ENCODE measurements at regions not wholly inside any gene's neighbourhood (a gene's known extent, or its start where the extent isn't known, plus 50 kb on each side); places are given as distances from the start of the nearest gene placed in this dataset.

- Mint-ChIP-seq H3K9me3 (no peaks in the 10 kb centered on the region), H3K4me3 (no peak overlapping the region), H3K27ac (no peak overlapping the region), H3K36me3 (ENCODE audit: low read depth) (no peaks in the 10 kb centered on the region), H3K27me3 (ENCODE audit: low read depth, poor library complexity) (peaks cover 8% of the 10 kb centered on the region), H3K4me1 (peaks cover 7% of the 10 kb centered on the region)
- TF ChIP-seq, protein P1, sequence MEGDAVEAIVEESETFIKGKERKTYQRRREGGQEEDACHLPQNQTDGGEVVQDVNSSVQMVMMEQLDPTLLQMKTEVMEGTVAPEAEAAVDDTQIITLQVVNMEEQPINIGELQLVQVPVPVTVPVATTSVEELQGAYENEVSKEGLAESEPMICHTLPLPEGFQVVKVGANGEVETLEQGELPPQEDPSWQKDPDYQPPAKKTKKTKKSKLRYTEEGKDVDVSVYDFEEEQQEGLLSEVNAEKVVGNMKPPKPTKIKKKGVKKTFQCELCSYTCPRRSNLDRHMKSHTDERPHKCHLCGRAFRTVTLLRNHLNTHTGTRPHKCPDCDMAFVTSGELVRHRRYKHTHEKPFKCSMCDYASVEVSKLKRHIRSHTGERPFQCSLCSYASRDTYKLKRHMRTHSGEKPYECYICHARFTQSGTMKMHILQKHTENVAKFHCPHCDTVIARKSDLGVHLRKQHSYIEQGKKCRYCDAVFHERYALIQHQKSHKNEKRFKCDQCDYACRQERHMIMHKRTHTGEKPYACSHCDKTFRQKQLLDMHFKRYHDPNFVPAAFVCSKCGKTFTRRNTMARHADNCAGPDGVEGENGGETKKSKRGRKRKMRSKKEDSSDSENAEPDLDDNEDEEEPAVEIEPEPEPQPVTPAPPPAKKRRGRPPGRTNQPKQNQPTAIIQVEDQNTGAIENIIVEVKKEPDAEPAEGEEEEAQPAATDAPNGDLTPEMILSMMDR (IDR thresholded peaks at IDR 0.05): no peak
- no peak for DNase-seq
Observed at GRCh38 chr20:60535211-60535610, 577.0 kb downstream of the CDH26 start.

GRCh38 chr20:60540591-60540990, 582.4 kb downstream of the CDH26 start:
- TF ChIP-seq, protein P1 (IDR thresholded peaks at IDR 0.05): no peak
- H3K36me3 Mint-ChIP-seq (ENCODE audit: low read depth): no peaks in the 10 kb centered on the region
- no peak overlapping the region for H3K27ac Mint-ChIP-seq
- H3K27me3 Mint-ChIP-seq (ENCODE audit: low read depth, poor library complexity): peaks cover 11% of the 10 kb centered on the region
- no peak overlapping the region for H3K4me3 Mint-ChIP-seq
- peaks cover 12% of the 10 kb centered on the region for H3K9me3 Mint-ChIP-seq
- no peaks in the 10 kb centered on the region for H3K4me1 Mint-ChIP-seq
- DNase-seq: no peak

DNA sequence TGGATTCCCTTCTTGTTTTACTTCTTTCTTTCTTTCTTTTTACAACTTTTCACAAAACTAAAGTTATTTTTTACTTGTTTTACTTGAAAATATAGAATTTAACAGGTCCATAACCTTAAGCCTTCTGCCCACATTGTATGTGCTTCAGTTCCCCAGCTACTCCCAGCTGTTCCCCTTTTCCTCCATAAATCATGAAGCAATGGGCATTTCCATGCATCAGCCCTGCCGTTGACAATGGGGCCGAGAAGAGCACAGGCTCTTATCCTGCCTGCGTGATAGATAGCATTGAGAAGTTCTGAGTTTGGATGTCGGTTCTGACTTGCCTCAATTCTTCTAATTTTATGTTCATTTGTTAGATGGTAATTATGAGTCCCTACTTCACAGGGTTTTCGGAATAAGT, 583.8 kb downstream of the CDH26 start:
- Mint-ChIP-seq H3K9me3 (peaks cover 23% of the 10 kb centered on the region), H3K4me3 (no peak overlapping the region), H3K27me3 (ENCODE audit: low read depth, poor library complexity) (peaks cover 11% of the 10 kb centered on the region), H3K4me1 (no peaks in the 10 kb centered on the region), H3K27ac (no peak overlapping the region), H3K36me3 (ENCODE audit: low read depth) (no peaks in the 10 kb centered on the region)
- TF ChIP-seq, protein P1 (IDR thresholded peaks at IDR 0.05): no peak
- DNase-seq: no peak

DNA sequence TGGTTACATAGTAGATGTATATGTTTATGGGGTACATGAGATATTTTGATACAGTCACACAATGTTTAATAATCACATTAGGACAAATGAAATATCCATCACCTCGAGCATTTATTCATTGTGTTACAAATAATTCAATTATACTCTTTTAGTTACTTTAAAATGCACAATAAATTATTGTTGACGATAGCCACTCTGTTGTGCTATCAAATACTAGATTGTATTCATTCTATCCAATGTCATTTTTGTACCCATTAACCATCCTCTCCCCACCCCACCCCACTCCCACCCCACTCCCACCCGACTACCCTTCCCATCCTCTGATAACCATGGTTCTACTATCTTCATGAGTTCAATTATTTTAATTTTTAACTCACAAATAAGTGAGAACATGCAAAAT, 585.4 kb downstream of the CDH26 start:
- H3K4me3 Mint-ChIP-seq: no peak overlapping the region
- no peak overlapping the region for H3K27ac Mint-ChIP-seq
- no peaks in the 10 kb centered on the region for H3K4me1 Mint-ChIP-seq
- no peaks in the 10 kb centered on the region for H3K36me3 Mint-ChIP-seq (ENCODE audit: low read depth)
- H3K27me3 Mint-ChIP-seq (ENCODE audit: low read depth, poor library complexity): peaks cover 11% of the 10 kb centered on the region
- DNase-seq: no peak
- H3K9me3 Mint-ChIP-seq: peaks cover 27% of the 10 kb centered on the region
- TF ChIP-seq, protein P1 (IDR thresholded peaks at IDR 0.05): no peak

DNA sequence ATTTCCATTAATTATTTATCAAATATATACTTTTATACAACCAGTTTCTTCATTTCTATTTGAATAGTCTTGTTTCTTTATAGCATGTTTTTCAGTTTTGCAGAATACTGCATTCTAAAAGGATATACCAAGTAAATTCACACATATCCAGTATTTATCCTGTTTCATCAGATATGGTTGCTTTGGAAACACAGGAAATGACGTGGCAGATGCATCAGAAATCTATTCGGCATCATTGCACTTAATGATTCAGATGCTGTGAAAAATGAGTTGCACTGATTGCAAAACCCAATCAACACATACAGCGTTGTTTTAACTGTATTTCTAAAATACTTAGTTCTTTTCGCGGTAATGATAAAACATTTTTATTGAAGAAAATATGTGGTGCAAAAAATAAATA, 594.9 kb downstream of the CDH26 start:
- Mint-ChIP-seq H3K27me3 (ENCODE audit: low read depth, poor library complexity) (peaks cover 18% of the 10 kb centered on the region), H3K4me1 (no peaks in the 10 kb centered on the region), H3K4me3 (no peak overlapping the region), H3K36me3 (ENCODE audit: low read depth) (no peaks in the 10 kb centered on the region), H3K27ac (no peak overlapping the region), H3K9me3 (no peaks in the 10 kb centered on the region)
- TF ChIP-seq, protein P1 (IDR thresholded peaks at IDR 0.05): no peak
- no peak for DNase-seq

- H3K4me1 Mint-ChIP-seq: peaks cover 38% of the 10 kb centered on the region
- TF ChIP-seq, protein P1 (IDR thresholded peaks at IDR 0.05): no peak
- no peak overlapping the region for H3K4me3 Mint-ChIP-seq
- no peaks in the 10 kb centered on the region for H3K36me3 Mint-ChIP-seq (ENCODE audit: low read depth)
- DNase-seq: no peak
- no peaks in the 10 kb centered on the region for H3K9me3 Mint-ChIP-seq
- H3K27me3 Mint-ChIP-seq (ENCODE audit: low read depth, poor library complexity): peaks cover 24% of the 10 kb centered on the region
- no peak overlapping the region for H3K27ac Mint-ChIP-seq
Observed at GRCh38 chr20:60558486-60558885, 600.3 kb downstream of the CDH26 start.
